NCI-H1092 treated with DMSO at 0.1 percent for 48 hours (cell line): ENCODE measurements at regions not wholly inside any gene's neighbourhood (a gene's known extent, or its start where the extent isn't known, plus 50 kb on each side); places are given as distances from the start of the nearest gene placed in this dataset.
"Not testable (repeated sequence)": the region's sequence is repeated elsewhere in the genome, so short reads cannot be mapped to it uniquely, and the experiment has no call there.

Experiments
- DNase-seq: peaks from one replicate; lab custom pipeline; 2025; lab: John Stamatoyannopoulos, UW

DNA sequence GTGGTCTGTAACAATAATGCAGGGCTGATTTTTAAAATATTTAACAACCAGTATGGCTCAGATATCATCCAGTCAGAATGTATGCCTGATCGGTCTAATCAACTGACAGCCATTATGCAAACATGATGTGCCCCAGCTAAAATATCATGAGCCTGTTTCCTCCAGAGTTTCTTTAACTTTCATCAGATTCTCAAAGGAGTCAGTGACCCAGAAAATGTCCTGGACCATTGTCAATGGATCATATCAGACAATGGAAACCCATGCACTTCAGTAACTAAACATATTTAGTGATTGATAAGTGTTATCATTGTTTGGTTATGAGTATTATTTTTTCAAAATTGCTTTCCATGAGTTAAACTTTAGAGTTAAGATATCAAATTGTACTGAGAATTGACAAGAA lies 173.5 kb downstream of the LMBRD1 start:
- DNase-seq: no peak

- no peak for DNase-seq
Measured at GRCh38 chr6:69622924-69623323, 173.9 kb downstream of the LMBRD1 start.

DNA sequence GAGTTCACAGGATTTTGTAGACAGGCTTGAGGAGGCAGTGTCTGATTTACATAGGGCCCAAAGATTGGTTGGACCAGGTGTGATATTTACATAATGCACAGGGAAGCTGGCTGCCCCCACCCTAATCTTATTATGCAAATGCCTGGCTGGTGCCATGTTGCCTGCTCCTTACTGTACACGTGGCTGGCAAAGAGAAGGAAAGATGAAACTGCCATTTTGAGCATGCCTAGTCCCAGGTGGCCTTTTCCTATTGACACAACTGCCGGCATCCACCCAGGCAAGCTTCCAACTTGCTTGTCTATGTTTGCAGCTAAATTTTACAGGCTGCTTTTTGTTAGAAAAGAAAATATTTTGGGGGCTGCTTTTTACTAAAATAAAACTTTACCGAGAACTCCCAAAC lies 174.6 kb downstream of the LMBRD1 start:
- peak; percentile 9 for DNase-seq

DNA sequence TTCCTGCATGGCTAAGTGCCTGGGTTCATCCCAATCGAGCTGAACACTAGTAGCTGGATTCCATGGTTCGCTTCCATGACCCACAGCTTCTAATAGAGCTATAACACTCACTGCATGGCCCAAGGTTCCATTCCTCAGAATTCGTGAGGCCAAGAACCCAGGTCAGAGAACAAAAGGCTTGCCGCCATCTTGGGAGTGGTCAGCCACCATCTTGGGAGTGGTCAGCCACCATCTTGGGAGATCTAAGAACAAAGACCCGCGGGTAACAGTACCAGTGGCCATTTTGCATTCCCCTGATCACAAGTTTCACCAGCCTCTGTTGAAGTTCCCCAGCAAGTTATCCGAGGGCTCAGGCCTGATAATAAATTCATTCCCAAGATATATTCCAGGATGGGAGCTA lies 179.6 kb downstream of the LMBRD1 start:
- DNase-seq: no peak

DNA sequence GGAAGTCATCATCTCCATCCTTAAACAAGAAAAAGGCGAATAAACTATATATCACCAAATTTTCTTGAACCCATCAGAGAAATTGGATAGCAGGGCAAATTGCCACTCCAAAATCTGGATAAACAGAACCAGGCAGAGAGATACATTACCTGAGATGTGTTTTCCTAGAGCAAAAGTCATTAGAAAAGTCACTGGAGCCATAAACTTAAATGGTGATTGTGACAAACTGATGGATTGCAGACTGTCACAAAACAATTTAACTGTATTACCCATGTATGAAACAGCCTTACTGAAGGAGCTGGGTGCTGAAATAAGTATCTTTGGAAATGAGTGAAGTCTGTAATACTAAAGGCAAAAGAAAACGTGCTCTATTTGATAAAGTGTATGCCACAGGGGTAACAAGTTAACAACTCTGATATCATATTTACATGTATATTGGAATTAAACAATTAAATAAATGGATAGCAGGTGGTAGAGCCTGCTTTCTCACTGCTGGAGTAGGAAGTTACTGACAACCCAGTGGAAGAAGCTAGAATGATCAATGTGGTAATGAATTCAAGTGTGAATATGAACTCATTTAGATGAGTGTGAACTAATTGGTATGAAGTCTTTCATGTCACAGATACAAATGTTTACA lies 186.9 kb downstream of the LMBRD1 start:
- DNase-seq: no peak

GRCh38 chr6:69601132-69601531 lies 195.7 kb downstream of the LMBRD1 start:
- no peak for DNase-seq

GRCh38 chr6:69594405-69594804 lies 202.4 kb downstream of the LMBRD1 start:
- no peak for DNase-seq

GRCh38 chr6:69593706-69594105 lies 203.1 kb downstream of the LMBRD1 start:
- DNase-seq: no peak

- no peak for DNase-seq
Measured at GRCh38 chr6:69589626-69590025, 207.2 kb downstream of the LMBRD1 start.

- DNase-seq: no peak
Measured at GRCh38 chr6:69584913-69585729, 211.7 kb downstream of the LMBRD1 start.

GRCh38 chr6:69584536-69584912 lies 212.3 kb downstream of the LMBRD1 start:
- DNase-seq: no peak

DNA sequence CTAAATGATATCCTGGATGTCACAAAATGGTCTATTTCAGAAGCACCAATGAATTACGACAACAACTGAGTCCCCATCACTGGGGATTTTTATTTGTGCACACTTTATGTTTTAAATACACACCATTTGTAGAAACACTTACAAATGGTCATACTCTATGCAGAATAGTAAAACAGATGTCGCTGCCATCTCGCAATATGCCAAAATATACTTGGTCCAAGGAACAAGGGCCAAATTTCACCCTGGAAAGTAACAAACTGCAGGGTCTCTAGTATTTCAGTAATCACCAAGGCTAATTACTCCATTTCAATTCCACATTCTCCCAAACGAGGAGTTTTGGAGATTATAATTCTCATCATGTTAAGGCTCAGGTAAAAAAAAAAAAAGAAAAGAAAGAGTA lies 215.2 kb downstream of the LMBRD1 start:
- DNase-seq: no peak

DNA sequence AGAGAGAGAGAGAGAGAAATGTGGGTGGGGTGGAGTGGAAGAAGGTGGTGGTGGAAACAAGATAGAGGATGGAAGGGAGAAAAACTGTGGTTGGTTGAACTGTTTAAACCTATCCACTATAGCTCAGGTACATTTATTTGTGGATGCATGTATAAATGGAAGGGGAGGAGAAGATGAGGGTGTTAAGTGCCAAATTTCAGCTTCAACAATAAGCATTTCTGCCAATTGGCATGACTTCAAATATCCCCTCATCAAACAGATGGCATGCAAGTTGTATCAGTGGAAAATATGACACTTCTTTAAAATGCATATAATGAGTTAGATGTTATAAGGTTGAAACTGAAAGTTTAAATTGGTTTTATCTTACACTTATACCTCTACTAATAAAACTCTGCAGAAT lies 216.1 kb downstream of the LMBRD1 start:
- peak; percentile 9 for DNase-seq

GRCh38 chr6:69578361-69578890 lies 218.4 kb downstream of the LMBRD1 start:
- no peak for DNase-seq

DNA sequence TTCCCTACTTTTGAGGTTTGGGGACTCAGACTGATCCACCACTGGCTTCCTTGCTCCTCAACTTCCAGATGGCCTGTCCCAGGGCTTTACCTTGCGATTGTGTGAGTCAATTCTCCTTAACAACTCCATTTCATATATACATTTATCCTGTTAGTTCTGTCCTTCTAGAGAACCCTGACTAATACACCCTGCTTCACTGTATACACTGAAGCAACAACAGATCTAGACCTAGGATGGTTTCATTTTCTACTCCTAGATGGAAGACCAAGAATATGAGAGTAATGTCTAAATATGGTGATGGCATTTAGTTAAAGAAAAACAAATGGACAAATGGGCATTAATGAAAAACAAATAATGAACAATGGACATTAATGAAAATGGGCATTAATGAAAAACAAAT lies 225.6 kb downstream of the LMBRD1 start:
- DNase-seq: no peak

- no peak for DNase-seq
Measured at GRCh38 chr6:69570106-69570505, 226.7 kb downstream of the LMBRD1 start.

DNA sequence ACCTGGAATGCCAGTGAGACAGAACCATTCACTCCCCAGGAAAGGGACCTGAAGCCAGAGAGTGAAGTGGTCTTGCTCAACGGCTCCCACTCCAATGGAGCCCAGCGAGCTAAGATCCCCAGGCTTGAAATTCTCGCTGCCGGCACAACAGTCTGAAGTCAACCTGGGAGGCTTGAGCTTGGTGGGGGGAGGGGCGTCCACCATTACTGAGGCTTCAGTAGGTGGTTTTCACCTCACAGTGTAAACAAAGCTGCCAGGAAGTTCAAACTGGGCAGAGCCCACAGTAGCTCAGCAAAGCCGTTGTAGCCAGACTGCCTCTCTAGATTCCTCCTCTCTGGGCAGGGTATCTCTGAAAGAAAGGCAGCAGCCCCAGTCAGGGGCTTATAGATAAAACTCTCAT lies 236.2 kb downstream of the LMBRD1 start:
- not testable (repeated sequence) for DNase-seq

DNA sequence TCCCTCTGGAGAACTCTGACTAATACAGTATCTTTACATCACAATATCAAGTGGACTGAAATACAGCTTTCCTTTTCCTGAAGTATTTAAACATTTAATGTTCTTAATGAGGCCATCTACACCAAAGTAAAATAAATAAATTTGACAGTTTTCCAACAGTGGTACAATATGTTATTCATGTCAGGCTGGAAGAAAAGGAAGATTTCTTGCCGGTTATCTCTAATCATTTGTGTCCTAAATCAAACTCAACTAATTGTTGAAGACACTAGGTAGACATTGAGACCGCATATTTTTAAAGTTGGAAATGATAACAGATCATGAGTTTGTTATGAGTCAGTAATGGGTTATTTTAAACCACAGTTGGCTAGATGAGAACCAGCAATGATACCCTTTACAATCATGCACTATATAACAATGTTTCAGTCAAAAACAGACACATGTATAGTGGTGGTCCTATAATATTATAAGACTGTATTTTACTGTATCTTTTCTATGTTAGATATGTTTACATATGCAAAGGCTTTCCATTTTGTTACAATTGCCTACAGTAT lies 241.6 kb downstream of the LMBRD1 start:
- DNase-seq: no peak

- no peak for DNase-seq
Measured at GRCh38 chr6:69542494-69542893, 254.3 kb downstream of the LMBRD1 start.

- DNase-seq: no peak
Measured at GRCh38 chr6:69527921-69528476, 268.8 kb downstream of the LMBRD1 start.

GRCh38 chr6:69515480-69515879 lies 281.3 kb downstream of the LMBRD1 start:
- DNase-seq: not testable (repeated sequence)

GRCh38 chr6:69494595-69494994 lies 302.2 kb downstream of the LMBRD1 start:
- no peak for DNase-seq

DNA sequence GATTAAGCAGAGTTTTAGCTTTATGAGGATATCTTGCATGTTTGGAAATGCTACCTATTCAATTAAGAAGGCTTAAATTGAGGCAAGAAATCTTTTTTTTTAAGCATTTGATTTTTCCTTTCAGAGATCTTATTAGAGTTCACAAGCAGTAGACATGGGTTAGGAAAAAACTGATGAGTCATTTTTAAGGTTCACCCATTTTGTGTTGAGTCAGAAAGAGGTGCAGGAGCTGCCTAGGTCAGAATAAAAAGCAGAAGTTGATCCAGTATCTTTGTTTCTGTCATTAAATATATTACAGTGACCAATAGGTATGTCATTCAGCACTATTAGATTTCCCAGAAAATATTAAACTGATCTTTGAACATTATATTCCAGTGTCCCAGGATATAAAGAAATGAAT lies 306.8 kb downstream of the LMBRD1 start:
- no peak for DNase-seq
